GM12891 (cell line): ENCODE measurements at regions not wholly inside any gene's neighbourhood (a gene's known extent, or its start where the extent isn't known, plus 50 kb on each side); places are given as distances from the start of the nearest gene placed in this dataset.

Source experiments
- DNase-seq: peaks from one replicate; pipeline ENCODE4 v3.0.0; 2011; ENCODE audit warnings: low spot score; ENCODE audit not compliant: insufficient read length
- FAIRE-seq: peaks from 2 replicates; lab custom pipeline; 2011; peaks lifted over from hg19 to GRCh38; lab: Jason Lieb, UNC
- PAX5 ChIP-seq: IDR thresholded peaks from 2 replicates; pipeline ENCODE4 v1.6.1; 2011; ENCODE audit warnings: low read length, moderate library complexity, mild to moderate bottlenecking; ENCODE audit not compliant: insufficient read depth, severe bottlenecking
- POLR2A ChIP-seq: IDR thresholded peaks from 2 replicates; pipeline ENCODE4 v1.6.1; 2011; ENCODE audit warnings: low read depth, low read length, control low read depth
- POLR2AphosphoS5 ChIP-seq: IDR thresholded peaks from 2 replicates; pipeline ENCODE4 v1.6.1; 2011; ENCODE audit warnings: low read depth, low read length, control low read depth
- POU2F2 ChIP-seq: IDR thresholded peaks from 2 replicates; pipeline ENCODE4 v1.6.1; 2011; ENCODE audit warnings: low read depth, mild to moderate bottlenecking, control low read depth, low read length, moderate library complexity
- SPI1 ChIP-seq: IDR thresholded peaks from 2 replicates; pipeline ENCODE4 v1.6.1; 2011; ENCODE audit warnings: low read depth, low read length, control low read depth
- TAF1 ChIP-seq: IDR thresholded peaks from 2 replicates; pipeline ENCODE4 v1.6.1; 2011; ENCODE audit warnings: low read depth, low read length, control low read depth

DNA sequence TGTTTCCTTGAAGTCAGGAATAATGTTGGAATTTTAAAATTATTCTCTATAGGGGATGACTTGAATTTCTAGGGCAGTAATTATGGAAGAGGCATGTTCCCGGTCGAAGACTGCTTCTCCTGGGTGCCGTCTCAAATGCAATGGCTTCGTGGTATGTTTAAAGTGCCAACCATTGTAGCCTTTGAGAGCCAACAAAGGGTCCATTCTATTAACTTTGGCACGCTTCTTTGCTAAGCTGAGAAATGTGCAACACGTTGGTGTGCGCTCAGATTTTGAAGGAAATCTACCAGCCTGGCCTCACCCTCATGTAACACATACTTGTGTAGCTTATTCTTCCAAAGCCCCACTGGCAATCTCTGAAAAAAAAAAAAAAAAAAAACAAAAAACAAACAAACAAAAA lies 221.2 kb upstream of the ANKH start:
- no peak for FAIRE-seq
- TF ChIP-seq POLR2AphosphoS5 = no peak
- no peak for TF ChIP-seq POU2F2
- TF ChIP-seq SPI1 = no peak
- no peak for TF ChIP-seq POLR2A
- TF ChIP-seq TAF1 = no peak
- TF ChIP-seq PAX5 = no peak
- no peak for DNase-seq

DNA sequence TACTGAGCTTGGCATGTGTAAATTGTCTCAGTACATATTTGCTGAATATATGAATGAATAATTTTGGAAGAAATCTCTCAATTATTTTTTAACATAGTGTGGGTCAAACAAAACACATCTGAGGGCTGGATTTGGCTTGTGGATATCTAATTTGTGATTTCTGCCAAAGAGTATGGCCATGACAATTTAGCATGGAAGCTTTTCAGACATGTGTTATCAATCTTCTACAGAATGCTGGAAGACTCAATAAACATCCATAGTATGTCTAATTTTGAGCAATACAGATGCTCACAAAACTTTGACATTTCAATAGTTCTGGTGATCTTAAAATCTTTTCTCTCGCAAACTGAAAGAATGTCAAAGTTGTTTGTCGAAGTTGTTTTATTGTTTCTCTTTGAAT lies 214.1 kb upstream of the ANKH start:
- DNase-seq (no peak), FAIRE-seq (no peak)
- TF ChIP-seq POU2F2 = no peak
- TF ChIP-seq TAF1 = no peak
- no peak for TF ChIP-seq SPI1
- no peak for TF ChIP-seq POLR2A
- TF ChIP-seq PAX5 = no peak
- no peak for TF ChIP-seq POLR2AphosphoS5

DNA sequence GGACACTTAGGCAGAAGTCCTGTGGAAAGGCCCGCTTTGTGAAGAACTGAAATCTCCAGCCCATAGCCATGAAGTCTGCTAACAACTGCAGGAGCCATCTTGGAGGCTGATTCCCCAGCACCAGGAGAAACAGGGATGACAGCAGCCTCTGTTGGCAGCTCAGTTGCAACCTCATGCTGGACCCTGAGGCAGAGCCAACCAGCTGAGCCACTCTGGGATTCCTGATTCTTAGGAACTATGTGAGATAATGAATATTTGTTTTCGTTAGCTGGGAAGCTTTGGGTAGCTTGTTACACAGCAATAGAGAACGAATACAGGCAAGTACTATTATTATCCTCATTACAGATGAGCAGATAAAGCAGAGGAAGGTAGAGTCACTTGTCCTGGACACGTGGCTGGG lies 210.5 kb upstream of the ANKH start:
- TF ChIP-seq TAF1 (no peak), PAX5 (no peak), POU2F2 (no peak), POLR2AphosphoS5 (no peak), POLR2A (no peak), SPI1 (no peak)
- FAIRE-seq (no peak), DNase-seq (no peak)

DNA sequence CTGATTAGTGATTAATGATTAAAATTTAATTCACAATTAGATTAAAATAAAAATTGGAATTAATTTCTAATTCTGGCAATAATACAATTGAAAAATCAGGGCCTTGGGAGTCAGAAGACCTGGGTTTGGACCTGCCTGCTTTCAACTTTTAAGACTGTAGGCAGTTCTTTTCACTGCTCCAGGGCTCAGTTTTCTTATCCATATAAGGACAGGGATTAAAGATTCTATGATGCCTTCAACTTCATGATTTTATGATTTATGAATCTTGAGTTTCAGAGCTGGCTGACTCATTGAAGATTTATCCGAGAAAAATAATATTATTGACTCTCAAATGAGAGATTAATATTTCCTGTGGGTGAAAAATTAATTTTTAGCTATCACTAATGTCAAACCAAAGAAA lies 208.6 kb upstream of the ANKH start:
- FAIRE-seq (no peak), DNase-seq (no peak)
- no peak for TF ChIP-seq POLR2A

DNA sequence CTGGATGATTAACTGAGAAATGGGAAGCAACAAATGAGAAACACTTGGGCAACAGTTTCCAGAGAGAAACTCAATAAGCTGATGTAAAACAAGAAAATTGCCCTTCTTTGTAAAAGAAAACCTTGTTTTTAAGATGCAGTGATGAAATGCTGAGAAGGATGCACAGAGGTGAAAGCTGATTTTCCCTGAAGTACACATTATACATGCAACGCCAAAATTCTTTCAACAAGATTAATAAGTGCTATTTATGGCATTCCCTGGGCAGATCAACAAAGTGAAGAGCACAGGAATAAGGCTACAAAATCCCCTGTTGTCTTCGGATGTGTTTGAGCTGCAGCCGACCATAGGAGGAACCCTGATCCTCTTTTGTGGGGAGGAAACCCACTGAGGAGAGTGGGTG lies 208.0 kb upstream of the ANKH start:
- no peak for DNase-seq
- FAIRE-seq = no peak
- no peak for TF ChIP-seq PAX5
- no peak for TF ChIP-seq POLR2A
- no peak for TF ChIP-seq TAF1
- no peak for TF ChIP-seq SPI1
- TF ChIP-seq POU2F2 = no peak
- no peak for TF ChIP-seq POLR2AphosphoS5

DNA sequence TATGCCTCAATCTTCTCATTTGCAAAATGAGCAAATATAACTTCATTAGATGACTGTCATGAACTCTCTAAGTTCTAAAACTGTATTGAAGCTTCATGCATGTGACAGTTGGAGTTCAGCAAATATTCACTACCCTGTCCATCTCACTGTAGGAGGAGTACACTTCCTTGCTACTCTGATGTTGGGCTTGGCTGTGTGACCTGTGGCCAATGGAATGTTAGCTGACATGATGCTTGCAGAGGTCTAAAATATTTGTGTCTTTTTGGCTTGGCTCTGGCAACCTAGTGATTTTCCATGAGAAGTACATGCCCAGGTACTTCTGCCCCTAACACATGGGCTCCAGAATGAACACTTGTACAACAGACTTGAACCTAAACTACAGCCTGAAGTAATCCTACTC lies 203.1 kb upstream of the ANKH start:
- FAIRE-seq (no peak), DNase-seq (no peak)

DNA sequence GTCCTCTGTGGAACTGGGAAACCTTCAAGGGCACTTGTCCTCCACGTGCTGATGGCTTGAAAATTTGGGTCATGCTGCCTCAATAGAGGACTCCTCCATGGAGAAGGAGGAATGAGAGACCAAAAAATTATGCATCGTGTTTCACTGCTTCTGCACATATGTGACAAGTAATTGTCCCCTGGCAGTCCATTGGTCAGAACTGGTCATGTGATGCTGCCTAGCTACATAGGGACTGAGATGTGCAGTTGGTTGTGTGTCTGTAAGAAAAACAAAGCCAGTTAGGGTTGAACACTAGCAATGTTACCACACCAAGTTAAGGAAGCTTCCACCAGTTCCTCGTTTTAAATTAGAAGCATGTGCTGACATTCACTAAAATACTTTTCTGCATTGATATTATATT lies 201.9 kb upstream of the ANKH start:
- no peak for DNase-seq
- TF ChIP-seq SPI1 (no peak), PAX5 (no peak), POLR2A (no peak), POLR2AphosphoS5 (no peak)
- FAIRE-seq = no peak

More for the DNA sequence above, 203.1 kb upstream of the ANKH start:
- no peak for TF ChIP-seq POLR2AphosphoS5
- TF ChIP-seq TAF1 = no peak
- no peak for TF ChIP-seq SPI1
- no peak for TF ChIP-seq PAX5
- TF ChIP-seq POU2F2 = no peak

DNA sequence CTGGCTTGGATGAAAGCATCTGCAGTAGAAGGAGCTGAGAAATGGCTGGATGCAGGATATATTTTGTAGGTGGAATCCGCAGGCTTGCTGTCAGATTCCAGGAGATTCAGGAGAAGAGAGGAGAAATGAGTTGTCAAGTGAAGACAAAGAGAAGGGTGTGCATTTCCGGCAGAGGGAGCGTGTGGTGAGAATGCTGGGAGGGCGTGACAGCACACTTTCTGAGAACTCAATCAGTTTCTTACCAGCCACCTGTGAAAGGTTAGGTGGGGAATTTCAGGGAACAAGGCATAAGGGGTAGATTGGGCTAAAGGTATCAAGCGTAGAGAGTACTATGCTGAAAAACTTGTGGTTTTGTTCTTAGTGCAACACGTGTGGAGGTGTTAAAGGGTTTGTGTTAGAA lies 199.3 kb upstream of the ANKH start:
- DNase-seq = no peak
- TF ChIP-seq POU2F2 (no peak), POLR2A (no peak), PAX5 (no peak), TAF1 (no peak), SPI1 (no peak), POLR2AphosphoS5 (no peak)
- FAIRE-seq = no peak

DNA sequence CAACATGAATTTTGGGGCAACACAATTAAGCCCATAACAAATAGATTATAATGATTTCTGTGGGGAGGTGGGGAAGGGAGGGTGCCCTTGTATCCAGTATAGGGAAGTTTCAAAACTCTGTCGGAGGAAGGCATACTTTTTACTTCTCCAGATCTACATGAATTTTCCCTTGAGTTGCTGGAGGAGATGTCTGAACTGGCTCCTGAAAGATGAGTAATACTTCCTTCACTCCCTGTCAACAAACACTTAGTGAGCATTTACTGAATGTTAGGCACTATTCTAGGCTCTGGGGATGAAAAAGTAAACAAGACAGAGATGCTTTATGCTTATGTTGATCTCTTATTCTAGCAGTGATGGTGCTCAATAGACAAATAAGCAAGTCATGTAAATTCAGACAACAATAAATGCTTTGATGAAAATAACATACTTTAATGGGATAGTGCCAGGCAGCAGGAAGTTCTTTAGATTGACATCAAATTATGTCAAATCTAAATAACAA lies 197.9 kb upstream of the ANKH start:
- TF ChIP-seq POU2F2 = no peak
- TF ChIP-seq POLR2AphosphoS5 = no peak
- TF ChIP-seq POLR2A = no peak
- TF ChIP-seq PAX5 = no peak
- TF ChIP-seq SPI1 = no peak
- no peak for TF ChIP-seq TAF1
- FAIRE-seq = no peak
- no peak for DNase-seq

DNA sequence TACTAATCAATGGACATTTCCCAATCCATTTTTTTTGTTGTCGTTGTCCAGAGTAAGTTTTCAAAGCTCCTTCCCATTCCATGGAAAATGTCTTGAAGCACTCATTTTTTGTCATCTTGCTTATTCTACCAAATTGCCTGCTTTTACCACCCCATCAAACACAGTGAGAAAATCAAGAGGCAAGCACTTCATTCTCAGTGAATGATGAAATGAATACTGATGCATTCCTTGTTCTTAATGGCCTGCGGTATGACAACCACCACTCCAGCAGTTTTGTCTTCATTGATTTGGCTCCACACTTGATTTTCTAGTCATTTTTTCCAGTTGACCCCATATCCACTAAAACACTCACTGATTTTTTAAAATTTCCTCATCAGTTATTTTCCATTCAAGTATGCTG lies 193.5 kb upstream of the ANKH start:
- DNase-seq = no peak
- TF ChIP-seq SPI1 = no peak
- FAIRE-seq = no peak
